ENCODE measurements at regions not wholly inside any gene's neighbourhood (a gene's known extent, or its start where the extent isn't known, plus 50 kb on each side); places are given as distances from the start of the nearest gene placed in this dataset.

GRCh38 chr17:71378741-71379140 lies 742.1 kb upstream of the SOX9 start:
- Histone ChIP-seq H3K36me3 (ENCODE audit: control insufficient read depth, insufficient read depth, low read length) (no peaks in the 10 kb centered on the region), H3K27me3 (ENCODE audit: control insufficient read depth, insufficient read depth, low read length) (no peaks in the 10 kb centered on the region)
- no peak for TF ChIP-seq CTCF (IDR thresholded peaks at IDR 0.05; ENCODE audit: insufficient read depth, low read length, poor library complexity, severe bottlenecking)

GRCh38 chr17:71379512-71379911 lies 741.3 kb upstream of the SOX9 start:
- DNase-seq (ENCODE audit: low read depth): no peak
- no peak for TF ChIP-seq CTCF (IDR thresholded peaks at IDR 0.05; ENCODE audit: insufficient read depth, low read length, poor library complexity, severe bottlenecking)
- Histone ChIP-seq H3K4me3 (ENCODE audit: low read depth, low read length) (no peak overlapping the region), H3K27me3 (ENCODE audit: control insufficient read depth, insufficient read depth, low read length) (no peaks in the 10 kb centered on the region), H3K36me3 (ENCODE audit: control insufficient read depth, insufficient read depth, low read length) (no peaks in the 10 kb centered on the region)

More at GRCh38 chr17:71378741-71379140, 742.1 kb upstream of the SOX9 start:
- DNase-seq (ENCODE audit: low read depth): no peak
- H3K4me3 ChIP-seq (ENCODE audit: low read depth, low read length): no peak overlapping the region

- Histone ChIP-seq H3K36me3 (ENCODE audit: control insufficient read depth, insufficient read depth, low read length) (no peaks in the 10 kb centered on the region), H3K4me3 (ENCODE audit: low read depth, low read length) (no peak overlapping the region), H3K27me3 (ENCODE audit: control insufficient read depth, insufficient read depth, low read length) (no peaks in the 10 kb centered on the region)
- no peak for DNase-seq (ENCODE audit: low read depth)
- TF ChIP-seq CTCF (IDR thresholded peaks at IDR 0.05; ENCODE audit: insufficient read depth, low read length, poor library complexity, severe bottlenecking): no peak
Observed at GRCh38 chr17:71380535-71380934, 740.3 kb upstream of the SOX9 start.

GRCh38 chr17:71380936-71381335 lies 739.9 kb upstream of the SOX9 start:
- TF ChIP-seq CTCF (IDR thresholded peaks at IDR 0.05; ENCODE audit: insufficient read depth, low read length, poor library complexity, severe bottlenecking): no peak
- no peaks in the 10 kb centered on the region for H3K27me3 ChIP-seq (ENCODE audit: control insufficient read depth, insufficient read depth, low read length)
- no peak overlapping the region for H3K4me3 ChIP-seq (ENCODE audit: low read depth, low read length)
- DNase-seq (ENCODE audit: low read depth): no peak
- H3K36me3 ChIP-seq (ENCODE audit: control insufficient read depth, insufficient read depth, low read length): no peaks in the 10 kb centered on the region

GRCh38 chr17:71383091-71383490 lies 737.7 kb upstream of the SOX9 start:
- no peak for DNase-seq (ENCODE audit: low read depth)
- no peaks in the 10 kb centered on the region for H3K36me3 ChIP-seq (ENCODE audit: control insufficient read depth, insufficient read depth, low read length)
- no peak overlapping the region for H3K4me3 ChIP-seq (ENCODE audit: low read depth, low read length)
- H3K27me3 ChIP-seq (ENCODE audit: control insufficient read depth, insufficient read depth, low read length): no peaks in the 10 kb centered on the region
- TF ChIP-seq CTCF (IDR thresholded peaks at IDR 0.05; ENCODE audit: insufficient read depth, low read length, poor library complexity, severe bottlenecking): no peak

GRCh38 chr17:71387456-71387855 lies 733.4 kb upstream of the SOX9 start:
- Histone ChIP-seq H3K27me3 (ENCODE audit: control insufficient read depth, insufficient read depth, low read length) (no peaks in the 10 kb centered on the region), H3K36me3 (ENCODE audit: control insufficient read depth, insufficient read depth, low read length) (no peaks in the 10 kb centered on the region), H3K4me3 (ENCODE audit: low read depth, low read length) (no peak overlapping the region)
- no peak for DNase-seq (ENCODE audit: low read depth)
- TF ChIP-seq CTCF (IDR thresholded peaks at IDR 0.05; ENCODE audit: insufficient read depth, low read length, poor library complexity, severe bottlenecking): no peak
